DMS 273 (cell line): ENCODE measurements at regions not wholly inside any gene's neighbourhood (a gene's known extent, or its start where the extent isn't known, plus 50 kb on each side); places are given as distances from the start of the nearest gene placed in this dataset.
"Not testable (repeated sequence)": the region's sequence is repeated elsewhere in the genome, so short reads cannot be mapped to it uniquely, and the experiment has no call there.

Experiments
- DNase-seq: peaks from one replicate; lab custom pipeline; 2025; ENCODE audit not compliant: unreplicated experiment; lab: John Stamatoyannopoulos, UW

DNA sequence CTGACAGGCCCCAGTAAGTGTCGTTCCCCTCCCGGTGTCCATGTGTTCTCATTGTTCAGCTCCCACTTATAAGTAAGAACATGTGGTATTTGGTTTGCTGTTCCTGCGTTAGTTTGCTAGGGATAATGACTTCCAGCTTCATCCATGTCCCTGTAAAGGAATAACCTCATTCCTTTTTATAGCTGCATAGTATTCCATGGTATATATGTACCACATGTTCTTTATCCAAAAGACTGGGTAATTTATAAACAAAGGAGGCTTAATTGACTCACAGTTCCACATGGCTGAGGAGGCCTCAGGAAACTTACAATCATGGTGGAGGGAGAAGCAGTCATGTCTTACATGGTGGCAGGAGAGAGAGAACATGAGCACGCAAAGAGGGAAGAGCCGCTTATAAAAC is 79.6 kb upstream of the CACUL1 start:
- DNase-seq = not testable (repeated sequence)

- DNase-seq = peak; percentile 72
Observed at GRCh38 chr10:118835682-118836326, 81.0 kb upstream of the CACUL1 start.

GRCh38 chr10:118838364-118838763 is 83.6 kb upstream of the CACUL1 start:
- DNase-seq = no peak

DNA sequence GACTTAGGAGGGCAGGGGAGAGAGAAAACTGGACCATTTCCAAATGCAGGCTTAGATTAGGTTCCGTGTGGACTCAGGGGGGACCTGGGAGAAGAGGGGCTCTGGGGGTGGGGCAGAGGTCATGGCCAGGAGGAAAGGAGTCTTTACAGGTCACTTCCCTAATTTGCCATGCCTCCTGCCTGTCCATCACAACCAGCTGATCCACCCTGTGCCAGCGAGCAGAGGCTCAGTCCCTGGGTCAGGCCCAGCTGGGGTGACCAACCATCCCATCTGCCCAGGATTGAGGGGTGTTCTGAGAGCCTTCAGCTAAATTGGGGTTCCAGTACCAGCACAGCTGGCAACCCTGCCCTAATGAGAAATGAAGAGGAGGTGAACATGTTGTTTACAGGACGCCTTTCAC is 84.6 kb upstream of the CACUL1 start:
- no peak for DNase-seq

DNA sequence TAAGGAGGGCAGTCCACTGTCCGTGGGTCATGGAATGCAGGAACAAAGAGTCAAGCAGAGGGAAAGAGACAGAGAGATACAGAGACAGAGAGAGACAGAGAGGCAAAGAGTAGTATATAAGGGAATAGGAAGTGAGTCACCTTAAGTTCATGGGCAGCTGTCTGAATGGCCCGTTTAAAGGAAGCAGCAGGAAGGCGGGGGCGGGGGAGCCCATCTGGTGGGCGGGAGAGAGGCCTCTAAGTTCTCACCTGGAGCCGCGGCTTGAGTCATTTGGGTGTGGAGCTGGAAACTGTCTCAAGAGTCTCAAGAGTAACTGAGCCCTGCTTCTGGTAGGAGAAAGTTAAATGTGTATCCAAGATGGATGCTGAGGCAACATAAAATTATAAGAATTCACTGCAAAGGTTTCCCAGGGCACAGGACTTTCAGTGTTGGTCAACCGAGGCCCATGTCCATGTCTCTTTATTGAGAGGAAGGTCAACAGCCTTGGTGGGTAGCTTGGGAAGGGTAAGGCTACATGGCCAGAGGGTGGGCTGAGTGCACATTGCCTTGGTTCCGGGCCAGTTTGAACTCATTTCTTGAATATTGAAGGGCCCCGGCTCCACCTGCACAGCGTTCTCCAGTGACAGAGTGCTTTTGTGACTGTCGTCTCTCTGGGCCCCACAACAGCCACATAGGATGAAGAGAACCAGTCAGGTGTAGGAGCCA is 85.5 kb upstream of the CACUL1 start:
- DNase-seq = peak; percentile 21

DNA sequence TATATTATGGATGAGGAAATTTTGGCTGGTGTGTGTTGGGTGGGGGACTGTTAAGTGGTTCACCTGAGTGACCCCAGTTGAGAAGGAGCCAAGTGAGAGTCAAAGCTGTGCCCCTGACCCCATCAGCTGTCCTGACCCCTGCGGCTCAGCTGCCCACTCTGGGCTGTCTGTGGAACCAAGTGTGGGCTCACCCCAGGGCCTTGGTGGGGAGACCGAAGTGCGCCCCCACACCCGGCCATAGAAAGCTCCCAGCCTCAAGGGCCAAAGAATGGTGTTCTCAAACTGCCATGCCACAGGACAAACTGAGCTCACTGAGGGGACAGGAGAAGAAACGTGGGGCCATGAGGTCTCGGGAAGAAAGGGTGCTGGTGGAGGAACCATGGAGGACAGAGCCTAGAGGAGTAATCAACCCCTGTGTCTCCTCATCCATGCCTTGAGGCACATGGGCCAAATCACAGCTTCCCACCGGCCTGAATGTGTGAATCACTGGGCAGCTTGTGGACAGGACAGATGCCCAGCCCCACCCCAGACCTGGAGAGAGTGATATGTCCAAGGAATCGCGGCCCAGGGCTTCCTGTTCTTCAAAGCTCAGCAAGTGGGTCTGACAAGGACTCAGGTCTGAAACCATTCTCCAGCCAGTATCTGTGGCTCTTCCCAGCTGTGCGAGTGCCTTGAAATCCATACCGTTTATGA is 86.2 kb upstream of the CACUL1 start:
- no peak for DNase-seq

DNA sequence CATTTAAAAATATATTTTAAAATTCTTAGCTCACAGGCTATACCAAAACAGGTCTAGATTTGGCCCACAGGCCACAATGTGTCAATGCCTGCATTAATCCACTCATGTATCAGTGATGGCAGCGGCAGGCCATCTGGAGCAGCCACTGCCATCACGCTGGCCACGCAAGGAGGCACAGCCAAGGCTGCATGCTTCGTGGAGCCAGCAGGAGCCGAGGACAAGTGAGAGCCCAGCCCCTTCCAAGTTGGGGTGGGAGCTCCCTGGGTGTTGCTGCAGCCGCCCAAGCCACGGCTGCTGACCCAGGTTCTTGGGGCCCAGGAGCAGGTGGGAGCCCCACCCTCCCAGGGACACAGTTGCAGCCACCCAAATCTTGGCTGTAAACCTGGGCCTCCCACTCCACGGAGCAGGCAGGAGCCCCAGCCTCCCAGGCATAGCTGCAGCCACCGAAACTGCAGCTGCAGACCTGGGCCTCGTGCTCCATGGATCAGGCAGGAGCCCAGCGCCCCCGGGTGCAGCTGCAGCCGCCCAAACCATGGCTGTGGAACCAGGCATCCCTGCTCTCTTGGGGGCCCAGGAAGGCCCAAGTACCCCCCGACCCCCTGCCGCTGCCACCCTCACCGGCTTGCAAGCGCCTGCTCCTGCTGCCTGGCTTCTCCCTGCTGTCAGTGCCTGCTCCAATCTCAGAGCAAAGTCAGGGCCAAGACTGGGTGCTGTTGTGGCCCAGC is 87.3 kb upstream of the CACUL1 start:
- DNase-seq = peak; percentile 8

DNA sequence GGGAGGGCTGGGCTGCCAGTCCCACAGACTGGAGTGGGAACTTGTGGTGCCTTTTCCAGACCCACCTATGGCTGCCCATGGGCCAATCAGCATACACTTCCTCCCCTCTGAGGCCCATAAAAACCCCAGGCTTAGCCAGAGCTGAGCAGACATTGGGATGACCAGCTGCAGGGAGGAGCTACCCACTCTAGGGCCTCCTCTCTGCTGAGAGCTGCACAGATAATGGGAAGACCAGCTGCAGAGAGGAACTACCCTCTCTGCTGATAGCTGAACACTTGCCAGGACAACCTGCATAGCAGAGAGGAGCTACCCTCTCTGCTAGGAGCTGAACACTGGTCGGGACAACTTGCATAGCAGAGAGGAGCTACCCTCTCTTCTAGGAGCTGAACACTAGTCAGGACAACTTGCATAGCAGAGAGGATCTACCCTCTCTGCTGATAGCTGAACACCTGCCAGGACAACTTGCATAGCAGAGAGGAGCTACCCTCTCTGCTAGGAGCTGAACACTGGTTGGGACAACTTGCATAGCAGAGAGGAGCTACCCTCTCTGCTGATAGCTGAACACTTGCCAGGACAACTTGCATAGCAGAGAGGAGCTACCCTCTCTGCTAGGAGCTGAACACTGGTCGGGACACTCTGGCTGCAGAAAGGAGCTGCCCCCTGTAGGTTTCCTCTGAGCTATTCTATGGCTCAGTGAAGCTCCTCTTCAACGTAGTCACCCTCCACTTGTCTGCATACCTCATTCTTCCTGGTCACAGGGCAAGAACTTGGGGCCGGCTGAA is 88.3 kb upstream of the CACUL1 start:
- DNase-seq = peak; percentile 23

DNA sequence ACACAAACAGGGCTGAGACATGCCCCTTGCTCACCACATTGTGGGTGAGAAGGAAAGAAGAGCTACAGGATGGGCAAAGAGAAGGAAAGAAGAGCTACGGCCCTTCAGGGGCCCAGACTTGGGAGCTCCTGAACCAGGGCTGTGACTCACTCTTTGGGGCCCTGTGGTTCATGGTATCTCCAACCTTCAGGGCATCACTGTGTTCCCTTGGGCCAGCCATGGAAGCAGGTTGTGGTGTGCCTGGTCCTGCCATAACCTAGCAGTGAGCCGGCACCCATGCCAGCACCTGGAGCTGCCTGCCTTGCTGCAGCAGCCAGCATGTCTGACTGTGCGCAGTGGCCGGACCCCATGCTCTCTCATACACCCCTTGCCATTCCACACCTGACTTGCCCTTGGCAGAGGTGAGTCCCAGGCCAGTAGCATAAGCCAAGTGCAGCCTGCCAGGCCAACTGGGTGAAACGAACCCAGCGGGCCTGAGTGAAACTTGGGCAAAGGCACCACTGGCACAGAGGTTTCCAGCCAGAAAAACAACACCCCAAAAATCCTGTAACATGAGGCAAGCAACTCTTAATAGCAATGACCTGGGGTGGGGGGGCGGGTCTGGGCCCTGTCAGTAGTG is 89.0 kb upstream of the CACUL1 start:
- no peak for DNase-seq

DNA sequence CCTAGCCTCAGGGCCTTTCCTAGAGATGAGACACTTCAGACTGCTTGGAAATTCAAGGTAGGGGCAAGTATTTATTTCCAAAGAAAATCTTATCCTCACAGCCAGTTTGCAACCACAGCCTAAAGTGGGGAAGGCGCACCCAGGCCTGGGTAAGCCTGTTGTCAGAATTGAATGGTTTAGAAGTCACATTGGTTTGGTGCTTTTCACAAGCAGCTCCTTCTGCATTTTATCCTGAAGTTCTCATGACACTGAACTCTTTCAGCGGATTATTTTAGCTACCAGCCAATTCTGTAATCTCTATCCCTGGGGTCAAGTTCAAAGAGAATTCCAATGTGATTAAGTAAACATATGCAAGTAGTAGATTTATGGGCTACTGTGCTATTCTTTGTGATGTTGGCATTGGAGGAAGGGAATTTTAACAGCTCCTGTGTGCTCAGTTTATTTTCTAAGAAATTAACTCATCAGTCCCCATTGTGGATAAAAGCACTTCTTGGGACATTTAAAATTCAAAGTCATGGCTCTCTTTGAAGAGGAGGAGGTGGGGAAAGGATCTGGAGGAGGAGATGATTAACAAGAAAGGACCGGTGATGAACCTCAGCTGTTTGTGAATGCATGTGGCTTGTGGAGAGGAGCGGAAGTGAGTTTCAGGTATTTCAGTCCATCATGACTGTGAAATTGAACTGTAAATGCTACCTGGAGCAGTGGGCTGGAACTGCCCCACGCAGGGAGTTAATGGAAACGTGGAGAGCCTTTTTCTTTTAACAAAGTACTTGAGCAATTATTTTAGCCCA is 90.2 kb upstream of the CACUL1 start:
- no peak for DNase-seq

DNA sequence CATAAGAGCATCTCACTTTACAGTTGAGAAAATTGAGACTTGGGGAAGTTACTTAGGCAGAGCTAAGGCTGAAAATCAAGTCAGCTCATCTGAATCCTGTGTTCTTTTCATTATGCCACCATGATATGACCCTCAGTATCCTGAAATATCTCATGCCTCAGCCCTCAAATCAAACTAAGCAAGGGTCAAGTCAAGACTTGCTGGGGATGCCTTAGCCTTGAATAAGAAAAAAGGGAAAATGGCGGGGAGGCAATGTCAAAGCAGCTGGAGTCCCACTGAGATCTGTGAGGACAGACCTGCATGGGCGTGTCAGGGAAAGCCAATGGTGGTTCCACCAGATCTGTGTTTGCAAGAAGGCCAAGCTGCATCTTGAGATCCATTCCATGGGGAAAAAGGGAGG is 91.0 kb upstream of the CACUL1 start:
- no peak for DNase-seq

DNA sequence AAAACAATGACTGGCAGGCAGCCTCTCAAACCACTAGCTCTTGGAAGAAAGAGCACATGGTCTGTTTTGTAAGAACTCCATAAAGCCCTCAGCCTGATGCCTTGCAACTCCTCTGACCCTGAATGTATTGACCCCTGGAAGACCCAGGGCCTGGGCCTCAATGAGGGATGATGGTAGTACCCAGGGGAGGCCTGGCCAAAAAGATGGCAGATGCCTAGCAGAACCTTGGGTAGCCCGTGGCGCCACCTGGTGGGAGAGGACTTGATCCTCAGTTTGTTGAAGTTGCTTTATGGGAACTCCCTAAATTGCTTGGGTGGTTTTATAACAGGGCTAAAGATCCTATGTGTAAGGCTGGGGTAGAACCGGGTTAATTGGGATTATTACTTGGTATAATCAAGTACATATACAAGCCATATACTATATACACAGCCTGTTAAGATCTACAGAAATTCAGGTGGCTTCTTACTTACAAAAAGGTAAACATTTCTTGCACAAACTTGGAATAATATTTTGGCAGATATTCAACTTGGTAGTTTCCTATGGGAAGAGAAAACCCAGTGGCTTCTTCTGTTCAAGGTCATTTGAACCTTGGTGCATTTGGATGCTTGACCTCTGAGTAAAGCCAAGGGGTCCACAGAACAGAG is 95.8 kb upstream of the CACUL1 start:
- DNase-seq = peak; percentile 89

- no peak for DNase-seq
Observed at GRCh38 chr10:118851062-118852035, 96.6 kb upstream of the CACUL1 start.

DNA sequence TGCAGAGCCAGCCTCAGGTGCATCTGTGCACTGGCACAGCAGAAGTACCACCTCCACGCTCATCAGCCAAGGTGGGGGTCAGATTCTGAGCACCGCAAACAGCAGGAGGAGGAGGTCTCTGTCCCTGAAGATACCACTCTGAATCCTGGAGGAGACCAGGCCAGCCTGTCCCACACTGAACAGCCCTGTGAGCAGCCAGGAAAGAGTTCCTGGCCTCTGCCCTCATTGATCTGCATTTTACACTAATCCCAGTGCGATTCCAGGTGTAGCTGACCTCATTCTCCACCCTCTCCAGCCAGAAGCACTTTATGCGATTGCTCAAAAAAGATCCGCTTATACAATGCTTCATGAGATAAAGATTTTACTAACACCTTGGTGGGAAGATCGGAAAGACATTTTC is 99.1 kb upstream of the CACUL1 start:
- DNase-seq = no peak

GRCh38 chr10:118856106-118856505 is 101.3 kb upstream of the CACUL1 start:
- DNase-seq = no peak

DNA sequence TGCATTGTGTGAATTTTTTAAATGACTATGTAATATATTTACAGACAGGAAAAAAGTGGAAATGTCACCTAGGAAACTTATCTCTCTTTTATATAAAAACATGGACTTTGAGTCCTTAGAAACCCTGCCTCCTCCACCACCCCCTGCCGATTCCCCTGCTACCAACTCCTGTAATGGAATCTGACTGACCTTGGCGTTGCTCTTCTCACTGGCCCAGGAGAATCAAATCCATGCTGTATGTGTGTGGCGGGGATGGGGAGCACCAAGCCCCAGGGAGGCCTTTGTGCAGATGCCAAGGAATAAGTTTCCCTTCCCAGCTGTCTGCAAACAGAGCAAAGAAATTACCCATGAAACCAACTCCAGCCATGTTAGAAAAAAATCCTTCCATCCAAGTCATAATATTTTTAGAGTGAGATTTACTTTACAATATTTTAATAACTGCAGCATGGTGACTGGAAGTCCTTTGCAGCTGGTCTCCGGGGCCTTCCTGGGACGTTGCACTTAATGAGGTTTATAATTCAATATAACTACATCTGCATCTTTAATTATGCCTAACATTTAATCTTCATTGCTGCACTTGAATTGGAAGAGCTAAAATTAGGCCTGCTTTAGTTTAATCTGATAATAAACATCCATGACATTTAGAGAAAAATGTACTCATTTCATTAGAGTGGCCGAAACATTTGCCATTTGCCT is 111.4 kb upstream of the CACUL1 start:
- DNase-seq = peak; percentile 8

- no peak for DNase-seq
Observed at GRCh38 chr10:118867768-118868167, 113.0 kb upstream of the CACUL1 start.
